GM12878 (cell line): ENCODE measurements at regions not wholly inside any gene's neighbourhood (a gene's known extent, or its start where the extent isn't known, plus 50 kb on each side); places are given as distances from the start of the nearest gene placed in this dataset.

Source experiments
- ATAC-seq: fragments of 200-7000 bp; cut with Tn5 transposase; 3 replicates; pipeline ENCODE4 v1.9.1; 2020; ENCODE audit warnings: mild to moderate bottlenecking, moderate library complexity
- BruUV-seq: library from RNA; stranded (reverse); fragments of 400-500 nt; replicated peaks from 2 replicates; lab custom pipeline; 2021; lab: Mats Ljungman, UMichigan
- CTCF ChIA-PET: fragments of 300-600 bp; sonication (Branson Sonifier 250); formaldehyde crosslinking; extraction: SDS; loops from one replicate; lab custom pipeline; 2021; ENCODE audit warnings: inconsistent platforms; lab: Yijun Ruan, JAX
- POLR2A ChIA-PET: fragments of 350-600 bp; formaldehyde crosslinking; extraction: SDS; loops from one replicate; lab custom pipeline; 2021; ENCODE audit warnings: inconsistent platforms; lab: Charles Lee
- RAD21 ChIA-PET: fragments of 300-600 bp; sonication (Branson Sonifier 250); formaldehyde crosslinking; loops from one replicate; lab custom pipeline; 2023; ENCODE audit warnings: antibody characterized with exemption; ENCODE audit not compliant: unreplicated experiment; lab: Charles Lee
- SMC1A ChIA-PET: fragments of 300-600 bp; sonication (Branson Sonifier 250); formaldehyde crosslinking; loops from one replicate; lab custom pipeline; 2023; ENCODE audit not compliant: unreplicated experiment, uncharacterized antibody; lab: Charles Lee
- DNase-seq: peaks from one replicate; pipeline ENCODE4 v3.0.0-alpha.2; 2011; ENCODE audit warnings: low read depth, low spot score
- FAIRE-seq: peaks from 3 replicates; lab custom pipeline; 2011; peaks lifted over from hg19 to GRCh38; lab: Jason Lieb, UNC
- H2AFZ ChIP-seq: 2 replicates; pipeline ENCODE4 v1.6.0; 2011; ENCODE audit warnings: low read depth, low read length, control low read depth; ENCODE audit not compliant: control insufficient read depth
- H3K27ac ChIP-seq: 2 replicates; pipeline ENCODE4 v1.5.1; 2011; ENCODE audit warnings: control low read depth; ENCODE audit not compliant: control insufficient read depth, insufficient read depth
- H3K27me3 ChIP-seq, 2 experiments: replicated peaks in 1 of 2; 2 replicates each; pipeline versions ENCODE4 v1.6.0 to v1.6.1; 2011; ENCODE audit warnings: low read length in 1 of 2; ENCODE audit not compliant: control insufficient read depth in 2 of 2, insufficient read depth in 2 of 2
- H3K36me3 ChIP-seq, 2 experiments: 2 replicates each; pipeline ENCODE4 v1.5.1; 2011; ENCODE audit warnings: low read length in 1 of 2; ENCODE audit not compliant: control insufficient read depth in 2 of 2, insufficient read depth in 2 of 2
- H3K4me1 ChIP-seq: 2 replicates; pipeline ENCODE4 v1.6.1; 2011; ENCODE audit warnings: mild to moderate bottlenecking, low read length, moderate library complexity, mixed read lengths; ENCODE audit not compliant: control insufficient read depth, insufficient read depth
- H3K4me2 ChIP-seq: 2 replicates; pipeline ENCODE4 v1.6.0; 2011; ENCODE audit warnings: control low read depth; ENCODE audit not compliant: control insufficient read depth, insufficient read depth
- H3K4me3 ChIP-seq: fragments of 200-600 bp; sonication (generic); 2 replicates; pipeline ENCODE4 v1.5.1; 2016
- H3K79me2 ChIP-seq: 2 replicates; pipeline ENCODE4 v1.6.0; 2011; ENCODE audit warnings: low read length; ENCODE audit not compliant: control insufficient read depth, insufficient read depth
- H3K9ac ChIP-seq: 2 replicates; pipeline ENCODE4 v1.8.0; 2011; ENCODE audit warnings: low read length, control low read depth, mixed read lengths; ENCODE audit not compliant: control insufficient read depth, insufficient read depth
- H3K9me3 ChIP-seq: replicated peaks from 3 replicates; pipeline ENCODE4 v1.5.1; 2011; ENCODE audit warnings: mild to moderate bottlenecking, low read length; ENCODE audit not compliant: control insufficient read depth, insufficient read depth
- H4K20me1 ChIP-seq: 2 replicates; pipeline ENCODE4 v1.6.0; 2011; ENCODE audit not compliant: control insufficient read depth, insufficient read depth
- BACH1 ChIP-seq: fragments of 450-650 bp; IDR thresholded peaks from 2 replicates; pipeline ENCODE4 v1.6.1; 2017; ENCODE audit warnings: mild to moderate bottlenecking, borderline replicate concordance
- CBX3 ChIP-seq: fragments of 200-600 bp; sonication (generic); IDR thresholded peaks from 2 replicates; pipeline ENCODE4 v1.6.1; 2016; ENCODE audit warnings: low read depth, borderline replicate concordance
- CHD4 ChIP-seq: fragments of 200-600 bp; sonication (generic); IDR thresholded peaks from 2 replicates; pipeline ENCODE4 v1.6.1; 2016; ENCODE audit warnings: mild to moderate bottlenecking
- MEF2A ChIP-seq: IDR thresholded peaks from 2 replicates; pipeline ENCODE4 v1.6.1; 2011; ENCODE audit warnings: low read depth, mild to moderate bottlenecking, low read length, moderate library complexity; ENCODE audit not compliant: insufficient read depth
- MLLT1 ChIP-seq: fragments of 450-650 bp; IDR thresholded peaks from 2 replicates; pipeline ENCODE4 v1.6.1; 2016; ENCODE audit warnings: mild to moderate bottlenecking
- NFIC ChIP-seq: IDR thresholded peaks from 2 replicates; pipeline ENCODE4 v1.6.1; 2012; ENCODE audit warnings: low read depth, mild to moderate bottlenecking, inconsistent platforms, low read length, moderate library complexity
- NFXL1 ChIP-seq: fragments of 450-650 bp; IDR thresholded peaks from 2 replicates; pipeline ENCODE4 v1.6.1; 2017; ENCODE audit warnings: antibody characterized with exemption, mild to moderate bottlenecking, borderline replicate concordance
- POLR2A ChIP-seq: IDR thresholded peaks from 2 replicates; pipeline ENCODE4 v1.6.1; 2011; ENCODE audit warnings: low read depth, mild to moderate bottlenecking, low read length
- POU2F2 ChIP-seq: IDR thresholded peaks from 3 replicates; pipeline ENCODE4 v1.6.1; 2011; ENCODE audit warnings: low read depth, mild to moderate bottlenecking, low read length, borderline replicate concordance
- RB1 ChIP-seq: fragments of 450-650 bp; formaldehyde crosslinking; IDR thresholded peaks from 2 replicates; pipeline ENCODE4 v1.6.1; 2017; ENCODE audit warnings: mild to moderate bottlenecking, borderline replicate concordance
- SKIL ChIP-seq: fragments of 450-650 bp; IDR thresholded peaks from 2 replicates; pipeline ENCODE4 v1.6.1; 2017; ENCODE audit warnings: mild to moderate bottlenecking, low read depth, inconsistent platforms; ENCODE audit not compliant: poor library complexity, severe bottlenecking
- SUPT20H ChIP-seq: IDR thresholded peaks from 2 replicates; pipeline ENCODE4 v1.6.1; 2011; ENCODE audit warnings: low read depth, mild to moderate bottlenecking, low read length, moderate library complexity, borderline replicate concordance; ENCODE audit not compliant: control insufficient read depth
- SUZ12 ChIP-seq: fragments of 200-600 bp; sonication (generic); IDR thresholded peaks from one replicate; pipeline ENCODE4 v1.6.1; 2018; ENCODE audit warnings: antibody characterized with exemption, mild to moderate bottlenecking; ENCODE audit not compliant: unreplicated experiment
- WRNIP1 ChIP-seq: IDR thresholded peaks from 2 replicates; pipeline ENCODE4 v1.6.1; 2011; ENCODE audit warnings: low read depth, low read length, improper control_type of control experiment, borderline replicate concordance
- ZBTB4 ChIP-seq: fragments of 450-650 bp; formaldehyde crosslinking; IDR thresholded peaks from 2 replicates; pipeline ENCODE4 v1.4.0; 2022; ENCODE audit warnings: mild to moderate bottlenecking, moderate library complexity
- ZNF274 ChIP-seq: IDR thresholded peaks from one replicate; pipeline ENCODE4 v1.8.0; 2011; ENCODE audit not compliant: insufficient read length, insufficient read depth
- WGBS: methylation state at CpG from one replicate; pipeline ENCODE4 v1.1.6; 2016; ENCODE audit warnings: low lambda C conversion rate; ENCODE audit not compliant: insufficient replicate concordance, insufficient coverage; ENCODE audit errors: missing lambda C conversion rate; 5-methylcytosine and 5-hydroxymethylcytosine counted together
- in situ Hi-C: fragments of 300-500 bp; cut with MboI; formaldehyde crosslinking; loops from 9 replicates; pipeline ENCODE4 v1.14.3; 2018; ENCODE audit warnings: mixed read lengths
- intact Hi-C: fragments of 100-400 bp; cut with micrococcal nuclease; formaldehyde crosslinking; loops from one replicate; pipeline ENCODE4 v1.14.2; 2022; ENCODE audit not compliant: unreplicated experiment
- TF ChIP-seq, protein P1 (sequence below): fragments of 450-650 bp; IDR thresholded peaks from 2 replicates; pipeline ENCODE4 v1.6.1; 2018; ENCODE audit warnings: mild to moderate bottlenecking, low read depth, moderate library complexity; ENCODE audit not compliant: partially characterized antibody

DNA sequence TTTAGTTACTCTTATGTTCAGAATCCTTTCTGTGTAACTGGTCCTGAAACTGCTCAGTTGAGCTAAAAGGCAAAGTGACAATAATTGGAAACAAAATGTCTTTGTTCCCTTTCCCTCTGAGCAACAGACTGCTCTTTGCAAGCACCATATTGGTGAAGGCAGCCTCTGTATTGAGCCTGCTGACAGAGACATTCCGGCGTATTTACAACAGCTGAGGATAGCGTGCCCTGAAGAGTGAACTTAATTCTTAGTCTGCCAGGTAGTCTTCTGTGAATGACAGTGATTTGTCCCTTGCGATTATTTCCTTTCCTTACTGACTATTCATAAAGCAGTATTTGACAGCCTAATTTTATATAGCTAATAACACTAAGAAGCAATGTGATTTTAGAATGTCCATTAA is 239.1 kb downstream of the CPS1 start:
- no TSS peak for BruUV-seq
- FAIRE-seq: no peak
- 64% methylated on average over 4 of the region's 4 CpGs for WGBS
- no peaks in the 10 kb centered on the region for H4K20me1 ChIP-seq
- intact Hi-C loops: no loop called here
- ChIA-PET RAD21 (no interaction called here), SMC1A (no interaction called here), POLR2A (no interaction called here), CTCF (no interaction called here)
- no peak overlapping the region for H3K4me3 ChIP-seq
- H3K27me3 ChIP-seq: no peaks in the 10 kb centered on the region
- no peaks in the 10 kb centered on the region for H3K36me3 ChIP-seq
- no peaks in the 10 kb centered on the region for H3K4me1 ChIP-seq
- TF ChIP-seq CBX3 (no peak), POU2F2 (no peak), WRNIP1 (no peak), NFIC (no peak), SKIL (no peak), SUZ12 (no peak), ZBTB4 (CRISPR knock-in tag) (no peak), MEF2A (no peak), RB1 (no peak), POLR2A (no peak), SUPT20H (no peak), ZNF274 (no peak), MLLT1 (no peak), CHD4 (no peak), NFXL1 (no peak), BACH1 (no peak)
- TF ChIP-seq, protein P1, sequence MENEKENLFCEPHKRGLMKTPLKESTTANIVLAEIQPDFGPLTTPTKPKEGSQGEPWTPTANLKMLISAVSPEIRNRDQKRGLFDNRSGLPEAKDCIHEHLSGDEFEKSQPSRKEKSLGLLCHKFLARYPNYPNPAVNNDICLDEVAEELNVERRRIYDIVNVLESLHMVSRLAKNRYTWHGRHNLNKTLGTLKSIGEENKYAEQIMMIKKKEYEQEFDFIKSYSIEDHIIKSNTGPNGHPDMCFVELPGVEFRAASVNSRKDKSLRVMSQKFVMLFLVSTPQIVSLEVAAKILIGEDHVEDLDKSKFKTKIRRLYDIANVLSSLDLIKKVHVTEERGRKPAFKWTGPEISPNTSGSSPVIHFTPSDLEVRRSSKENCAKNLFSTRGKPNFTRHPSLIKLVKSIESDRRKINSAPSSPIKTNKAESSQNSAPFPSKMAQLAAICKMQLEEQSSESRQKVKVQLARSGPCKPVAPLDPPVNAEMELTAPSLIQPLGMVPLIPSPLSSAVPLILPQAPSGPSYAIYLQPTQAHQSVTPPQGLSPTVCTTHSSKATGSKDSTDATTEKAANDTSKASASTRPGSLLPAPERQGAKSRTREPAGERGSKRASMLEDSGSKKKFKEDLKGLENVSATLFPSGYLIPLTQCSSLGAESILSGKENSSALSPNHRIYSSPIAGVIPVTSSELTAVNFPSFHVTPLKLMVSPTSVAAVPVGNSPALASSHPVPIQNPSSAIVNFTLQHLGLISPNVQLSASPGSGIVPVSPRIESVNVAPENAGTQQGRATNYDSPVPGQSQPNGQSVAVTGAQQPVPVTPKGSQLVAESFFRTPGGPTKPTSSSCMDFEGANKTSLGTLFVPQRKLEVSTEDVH: no peak
- DNase-seq: no peak
- in situ Hi-C loops: no loop called here
- no peak for ATAC-seq
- H3K9me3 ChIP-seq: no peaks in the 10 kb centered on the region
- H3K27ac ChIP-seq: no peak overlapping the region
- no peak overlapping the region for H2AFZ ChIP-seq
- H3K79me2 ChIP-seq: no peaks in the 10 kb centered on the region
- no peak overlapping the region for H3K4me2 ChIP-seq
- no peak overlapping the region for H3K9ac ChIP-seq
